ENCODE measurements at regions not wholly inside any gene's neighbourhood (a gene's known extent, or its start where the extent isn't known, plus 50 kb on each side); places are given as distances from the start of the nearest gene placed in this dataset.

GRCh38 chr5:164220522-164220921, 715.1 kb downstream of the MAT2B start:
- H3K4me3 ChIP-seq (ENCODE audit: low read depth, low read length): no peak overlapping the region
- DNase-seq (ENCODE audit: low read depth) (no peak), FAIRE-seq (no peak)
- no peak for TF ChIP-seq CTCF (IDR thresholded peaks at IDR 0.05; ENCODE audit: insufficient read depth, low read length, severe bottlenecking)
- no peaks in the 10 kb centered on the region for H3K27me3 ChIP-seq (ENCODE audit: control insufficient read depth, insufficient read depth, low read length)
- no peaks in the 10 kb centered on the region for H3K36me3 ChIP-seq (ENCODE audit: control insufficient read depth, insufficient read depth, low read length)

- FAIRE-seq: no peak
- Histone ChIP-seq H3K36me3 (ENCODE audit: control insufficient read depth, insufficient read depth, low read length) (no peaks in the 10 kb centered on the region), H3K4me3 (ENCODE audit: low read depth, low read length) (no peak overlapping the region), H3K27me3 (ENCODE audit: control insufficient read depth, insufficient read depth, low read length) (no peaks in the 10 kb centered on the region)
- DNase-seq (ENCODE audit: low read depth): no peak
- no peak for TF ChIP-seq CTCF (IDR thresholded peaks at IDR 0.05; ENCODE audit: insufficient read depth, low read length, severe bottlenecking)
These were observed 718.8 kb downstream of the MAT2B start for GRCh38 chr5:164224236-164224635.

- no peak for TF ChIP-seq CTCF (IDR thresholded peaks at IDR 0.05; ENCODE audit: insufficient read depth, low read length, severe bottlenecking)
- FAIRE-seq (no peak), DNase-seq (ENCODE audit: low read depth) (no peak)
- Histone ChIP-seq H3K4me3 (ENCODE audit: low read depth, low read length) (no peak overlapping the region), H3K36me3 (ENCODE audit: control insufficient read depth, insufficient read depth, low read length) (no peaks in the 10 kb centered on the region), H3K27me3 (ENCODE audit: control insufficient read depth, insufficient read depth, low read length) (no peaks in the 10 kb centered on the region)
These were observed 719.4 kb downstream of the MAT2B start for GRCh38 chr5:164224772-164225171.

GRCh38 chr5:164230341-164230740, 724.9 kb downstream of the MAT2B start:
- FAIRE-seq (no peak), DNase-seq (ENCODE audit: low read depth) (peak; percentile 70)
- Histone ChIP-seq H3K27me3 (ENCODE audit: control insufficient read depth, insufficient read depth, low read length) (no peaks in the 10 kb centered on the region), H3K4me3 (ENCODE audit: low read depth, low read length) (no peak overlapping the region), H3K36me3 (ENCODE audit: control insufficient read depth, insufficient read depth, low read length) (no peaks in the 10 kb centered on the region)
- no peak for TF ChIP-seq CTCF (IDR thresholded peaks at IDR 0.05; ENCODE audit: insufficient read depth, low read length, severe bottlenecking)

- H3K36me3 ChIP-seq (ENCODE audit: control insufficient read depth, insufficient read depth, low read length): no peaks in the 10 kb centered on the region
- H3K4me3 ChIP-seq (ENCODE audit: low read depth, low read length): no peak overlapping the region
- peak; percentile 57 for DNase-seq (ENCODE audit: low read depth)
- FAIRE-seq: no peak
- no peak for TF ChIP-seq CTCF (IDR thresholded peaks at IDR 0.05; ENCODE audit: insufficient read depth, low read length, severe bottlenecking)
- H3K27me3 ChIP-seq (ENCODE audit: control insufficient read depth, insufficient read depth, low read length): no peaks in the 10 kb centered on the region
These were observed 728.4 kb downstream of the MAT2B start for GRCh38 chr5:164233791-164234190.

- no peak for FAIRE-seq
- H3K27me3 ChIP-seq (ENCODE audit: control insufficient read depth, insufficient read depth, low read length): no peaks in the 10 kb centered on the region
- H3K4me3 ChIP-seq (ENCODE audit: low read depth, low read length): no peak overlapping the region
- no peak for DNase-seq (ENCODE audit: low read depth)
- no peak for TF ChIP-seq CTCF (IDR thresholded peaks at IDR 0.05; ENCODE audit: insufficient read depth, low read length, severe bottlenecking)
- no peaks in the 10 kb centered on the region for H3K36me3 ChIP-seq (ENCODE audit: control insufficient read depth, insufficient read depth, low read length)
These were observed 728.9 kb downstream of the MAT2B start for GRCh38 chr5:164234321-164234720.

Data from bronchial epithelial cell (primary cell).